Suppressor macrophage treated with lipopolysaccharide for 4 hours (primary cell): ENCODE measurements at regions not wholly inside any gene's neighbourhood (a gene's known extent, or its start where the extent isn't known, plus 50 kb on each side); places are given as distances from the start of the nearest gene placed in this dataset.
"Not testable (repeated sequence)": the region's sequence is repeated elsewhere in the genome, so short reads cannot be mapped to it uniquely, and the experiment has no call there.

Source experiments
- DNase-seq: peaks from one replicate; pipeline ENCODE4 v3.0.0-alpha.2; 2020

DNA sequence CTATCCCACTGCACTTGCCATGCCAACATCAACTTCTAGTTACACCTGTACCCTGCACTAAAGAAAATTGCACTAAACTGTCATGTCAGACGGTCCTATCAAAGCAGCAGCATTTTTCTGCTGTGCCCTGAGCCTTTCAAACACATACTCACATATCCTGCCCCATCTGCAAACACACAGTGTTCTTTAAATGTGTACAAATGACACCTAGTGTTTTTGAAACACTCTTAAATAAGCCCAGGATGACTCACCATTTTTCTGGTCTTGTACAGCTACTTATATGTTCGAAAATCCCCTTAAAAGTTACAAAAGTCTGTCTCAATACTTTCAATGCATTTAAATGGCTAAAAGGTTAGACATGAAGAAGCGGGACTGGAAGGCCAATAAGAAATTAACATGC is 346.7 kb upstream of the PPARGC1A start:
- no peak for DNase-seq

GRCh38 chr4:24236120-24236519 is 346.3 kb upstream of the PPARGC1A start:
- no peak for DNase-seq

GRCh38 chr4:24235618-24236017 is 345.8 kb upstream of the PPARGC1A start:
- DNase-seq, result no peak

GRCh38 chr4:24234288-24234848 is 344.5 kb upstream of the PPARGC1A start:
- DNase-seq, result no peak

- no peak for DNase-seq
Measured at GRCh38 chr4:24230955-24231354, 341.1 kb upstream of the PPARGC1A start.

DNA sequence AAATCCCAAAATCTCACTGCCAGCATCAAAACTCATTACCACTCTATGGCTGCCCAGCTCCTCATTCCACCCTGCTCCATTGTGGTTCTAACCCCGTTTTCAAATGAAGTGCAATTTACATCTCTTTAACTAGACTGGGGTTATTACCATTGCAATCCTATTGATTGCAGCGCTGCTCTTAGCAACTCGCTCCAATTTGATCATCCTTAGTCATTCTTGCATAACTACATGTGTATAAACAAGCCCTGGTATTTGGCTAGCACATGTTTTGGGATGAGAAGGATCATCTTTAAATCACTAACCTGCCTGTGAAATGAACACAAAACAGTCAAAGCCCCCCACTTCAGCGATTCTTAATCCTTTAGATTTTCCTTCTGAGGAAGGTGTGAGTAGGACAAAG is 340.1 kb upstream of the PPARGC1A start:
- DNase-seq, result no peak

- no peak for DNase-seq
Measured at GRCh38 chr4:24228692-24229091, 338.8 kb upstream of the PPARGC1A start.

GRCh38 chr4:24226667-24227066 is 336.8 kb upstream of the PPARGC1A start:
- DNase-seq, result no peak

DNA sequence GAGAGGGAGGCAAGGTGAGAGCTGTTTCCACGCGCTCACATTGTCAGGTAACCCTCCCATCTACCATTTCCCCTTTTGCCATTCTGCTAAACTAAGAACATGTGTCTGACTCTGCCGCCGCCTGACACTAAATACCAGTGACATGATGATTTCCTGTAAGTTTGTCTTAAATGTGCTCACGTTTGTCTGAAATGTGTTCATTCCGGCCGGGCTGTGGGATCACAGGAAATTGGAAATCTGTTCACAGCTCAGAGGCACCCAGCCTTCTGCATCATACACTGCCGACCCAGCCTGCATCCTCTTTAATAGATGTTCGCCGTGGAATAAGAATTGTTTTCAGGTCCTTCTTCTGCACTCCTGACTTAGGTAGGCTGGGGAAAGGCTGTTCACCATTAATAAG is 336.2 kb upstream of the PPARGC1A start:
- no peak for DNase-seq

DNA sequence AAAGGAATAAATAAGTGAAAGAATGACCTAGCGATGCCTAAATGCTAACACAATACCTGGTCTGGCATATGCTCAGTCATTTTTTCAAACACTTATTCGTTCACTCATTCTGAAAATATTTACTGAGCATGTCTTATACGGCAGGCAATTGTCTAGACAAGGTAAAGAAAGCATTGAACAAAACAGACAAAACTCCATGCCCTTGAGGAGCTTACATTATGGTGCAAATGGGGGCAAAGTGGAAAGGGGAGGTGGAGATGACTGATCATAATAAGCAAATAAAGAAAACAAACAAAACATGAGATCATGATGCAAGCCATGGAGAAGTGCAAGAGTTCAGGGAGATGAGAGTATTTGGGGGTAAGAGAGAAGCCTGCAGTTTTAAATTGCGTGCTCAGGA is 334.6 kb upstream of the PPARGC1A start:
- no peak for DNase-seq

GRCh38 chr4:24219209-24219608 is 329.4 kb upstream of the PPARGC1A start:
- no peak for DNase-seq

- DNase-seq, result no peak
Measured at GRCh38 chr4:24218566-24218965, 328.7 kb upstream of the PPARGC1A start.

- DNase-seq, result no peak
Measured at GRCh38 chr4:24214796-24215195, 324.9 kb upstream of the PPARGC1A start.

- no peak for DNase-seq
Measured at GRCh38 chr4:24213961-24214360, 324.1 kb upstream of the PPARGC1A start.

DNA sequence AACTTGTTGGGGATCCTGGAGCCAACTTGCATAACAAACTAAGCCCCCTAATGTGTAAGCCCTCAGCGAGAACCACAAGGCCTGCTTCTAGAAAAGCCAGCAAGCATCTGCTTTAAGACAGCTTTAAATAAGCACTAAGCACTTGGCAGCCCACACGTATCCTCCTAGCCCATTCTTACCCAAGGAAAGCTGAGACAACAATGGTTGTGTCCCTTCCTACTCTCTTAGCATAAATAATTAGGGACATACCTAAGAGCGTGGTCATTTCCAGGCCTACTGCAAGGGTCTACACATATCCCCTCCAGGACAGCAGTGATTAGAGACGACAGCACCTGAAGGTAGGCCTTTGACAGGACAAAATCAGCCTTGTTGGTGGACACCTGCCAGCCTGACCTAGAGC is 322.8 kb upstream of the PPARGC1A start:
- DNase-seq, result no peak

GRCh38 chr4:24211856-24212255 is 322.0 kb upstream of the PPARGC1A start:
- DNase-seq, result no peak

- no peak for DNase-seq
Measured at GRCh38 chr4:24210332-24210902, 320.6 kb upstream of the PPARGC1A start.

DNA sequence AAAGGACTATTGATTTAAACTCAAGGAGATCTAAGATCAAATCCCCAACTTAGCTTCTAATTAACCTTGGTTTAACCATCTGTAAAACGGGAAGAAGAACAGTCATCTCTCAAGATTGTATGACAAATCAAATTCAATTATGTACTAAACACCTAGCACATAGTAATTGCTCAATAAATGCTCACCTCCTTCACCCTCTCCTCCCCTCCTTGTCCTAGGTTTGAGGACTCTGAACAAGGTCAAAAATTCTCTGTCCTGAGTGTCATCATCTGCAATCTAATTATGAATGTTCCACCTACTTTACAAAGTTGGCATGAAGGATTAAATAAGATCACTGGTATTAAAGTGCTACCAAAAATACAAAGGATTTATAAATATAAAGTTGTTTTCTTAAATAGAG is 320.1 kb upstream of the PPARGC1A start:
- no peak for DNase-seq

- no peak for DNase-seq
Measured at GRCh38 chr4:24209131-24209530, 319.3 kb upstream of the PPARGC1A start.

- no peak for DNase-seq
Measured at GRCh38 chr4:24208691-24209090, 318.8 kb upstream of the PPARGC1A start.

DNA sequence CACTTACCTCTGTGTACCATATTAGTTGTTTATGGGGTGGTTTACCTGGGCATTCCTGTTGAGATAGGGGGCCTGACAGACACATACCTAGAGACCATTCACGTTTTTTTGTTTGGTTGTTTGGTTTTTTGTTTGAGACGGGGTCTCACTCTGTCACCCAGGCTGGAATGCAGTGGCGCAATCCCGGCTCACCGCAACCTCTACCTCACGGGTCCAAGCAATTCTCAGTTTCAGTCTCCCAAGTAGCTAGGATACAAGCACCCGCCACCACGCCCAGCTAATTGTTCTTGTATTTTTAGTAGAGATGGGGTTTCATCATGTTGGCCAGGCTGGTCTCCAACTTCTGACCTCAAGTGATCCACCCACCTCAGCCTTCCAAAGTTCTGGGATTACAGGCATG is 314.9 kb upstream of the PPARGC1A start:
- not testable (repeated sequence) for DNase-seq

GRCh38 chr4:24203926-24204325 is 314.1 kb upstream of the PPARGC1A start:
- no peak for DNase-seq

GRCh38 chr4:24202579-24202978 is 312.7 kb upstream of the PPARGC1A start:
- no peak for DNase-seq

- DNase-seq, result no peak
Measured at GRCh38 chr4:24197955-24198354, 308.1 kb upstream of the PPARGC1A start.

DNA sequence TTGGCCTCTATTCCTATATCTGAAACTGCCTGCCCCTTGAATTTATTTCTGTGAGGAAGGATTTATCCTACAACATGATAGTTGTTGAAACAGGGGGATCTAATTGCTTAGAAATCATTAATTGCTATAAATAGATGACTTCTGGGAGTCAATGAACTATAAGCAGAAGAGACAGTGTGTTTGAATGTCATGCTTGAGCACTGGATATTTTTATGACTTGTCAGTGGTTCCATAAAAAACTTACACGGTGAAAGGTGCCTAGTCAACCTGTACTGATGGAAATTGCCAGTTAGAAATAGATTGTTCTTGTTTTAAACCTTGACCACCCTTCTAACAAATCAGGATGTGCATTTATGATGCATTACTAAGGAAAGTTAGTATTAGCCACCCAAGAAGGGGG is 306.9 kb upstream of the PPARGC1A start:
- no peak for DNase-seq
